HCT116 (cell line): ENCODE measurements at regions not wholly inside any gene's neighbourhood (a gene's known extent, or its start where the extent isn't known, plus 50 kb on each side); places are given as distances from the start of the nearest gene placed in this dataset.

Source experiments
- CTCF ChIP-seq, 3 experiments: fragments of 200-600 bp in 1 of 3; sonication (generic) in 1 of 3; IDR thresholded peaks in 2 of 3; conservative IDR thresholded peaks in 1 of 3; 2 replicates each; pipeline ENCODE4 v1.5.1; 2012 to 2017; ENCODE audit warnings: low read depth in 2 of 3, low read length in 2 of 3, antibody characterized with exemption in 1 of 3, borderline replicate concordance in 1 of 3, control low read depth in 1 of 3, mild to moderate bottlenecking in 1 of 3, mixed read lengths in 1 of 3, mixed run types in 1 of 3, moderate library complexity in 1 of 3; ENCODE audit not compliant: insufficient read depth in 1 of 3
- FOSL1 ChIP-seq: IDR thresholded peaks from 2 replicates; pipeline ENCODE4 v1.6.1; 2012; ENCODE audit warnings: low read depth
- POLR2A ChIP-seq: IDR thresholded peaks from 2 replicates; pipeline ENCODE4 v1.7.0; 2011; ENCODE audit warnings: borderline replicate concordance; ENCODE audit not compliant: insufficient read depth, insufficient read length; ENCODE audit errors: extremely low read depth
- POLR2AphosphoS5 ChIP-seq: IDR thresholded peaks from 2 replicates; pipeline ENCODE4 v1.6.1; 2011; ENCODE audit warnings: mild to moderate bottlenecking, low read depth, low read length, moderate library complexity
- RAD21 ChIP-seq: IDR thresholded peaks from 2 replicates; pipeline ENCODE4 v1.6.1; 2012; ENCODE audit warnings: low read depth, mild to moderate bottlenecking
- REST ChIP-seq: IDR thresholded peaks from 2 replicates; pipeline ENCODE4 v1.6.1; 2012; ENCODE audit warnings: low read depth
- SRF ChIP-seq: IDR thresholded peaks from 2 replicates; pipeline ENCODE4 v1.6.1; 2012; ENCODE audit warnings: low read depth
- ZNF274 ChIP-seq: fragments of 200-500 bp; sonication (Bioruptor generic); IDR thresholded peaks from 2 replicates; pipeline ENCODE4 v1.6.1; 2014; ENCODE audit warnings: mild to moderate bottlenecking, low read depth, low read length, inconsistent platforms

- no peak for TF ChIP-seq CTCF (IDR thresholded peaks at IDR 0.05 in 2 of 3, conservative IDR thresholded peaks at IDR 0.05 in 1 of 3; ENCODE audit: borderline replicate concordance in 1 of 3, insufficient read depth in 1 of 3, low read depth in 2 of 3, low read length in 2 of 3)
- no peak for TF ChIP-seq POLR2AphosphoS5
- TF ChIP-seq POLR2A = no peak
- TF ChIP-seq ZNF274 = no peak
- no peak for TF ChIP-seq REST
- no peak for TF ChIP-seq FOSL1
- no peak for TF ChIP-seq RAD21
- no peak for TF ChIP-seq SRF
Observed at GRCh38 chr4:129806986-129807385, 711.0 kb downstream of the C4orf33 start.
